WTC11 (cell line): ENCODE measurements at regions not wholly inside any gene's neighbourhood (a gene's known extent, or its start where the extent isn't known, plus 50 kb on each side); places are given as distances from the start of the nearest gene placed in this dataset.

Experiments used
- ATF2 ChIP-seq: sonication (generic); formaldehyde crosslinking; IDR thresholded peaks from 2 replicates; pipeline ENCODE4 v1.8.1; 2022; ENCODE audit warnings: low read depth, missing genetic modification reagents, borderline replicate concordance
- CBFB ChIP-seq: sonication (generic); formaldehyde crosslinking; IDR thresholded peaks from 2 replicates; pipeline ENCODE4 v1.8.1; 2022; ENCODE audit warnings: mild to moderate bottlenecking, low read depth, missing genetic modification reagents
- CTCF ChIP-seq: fragments of 200-600 bp; IDR thresholded peaks from 2 replicates; pipeline ENCODE4 v1.8.0; 2022; ENCODE audit warnings: antibody characterized with exemption
- FOXK1 ChIP-seq: sonication (generic); formaldehyde crosslinking; IDR thresholded peaks from 2 replicates; pipeline ENCODE4 v1.8.0; 2022; ENCODE audit warnings: mild to moderate bottlenecking, moderate library complexity, missing genetic modification reagents
- GRHL2 ChIP-seq: fragments of 250-450 bp; sonication (Bioruptor Pico); IDR thresholded peaks from 2 replicates; pipeline ENCODE4 v1.8.0; 2022; ENCODE audit warnings: mild to moderate bottlenecking, moderate library complexity; ENCODE audit not compliant: insufficient replicate concordance, severe bottlenecking
- HMGA2 ChIP-seq: fragments of 250-450 bp; sonication (Bioruptor Pico); IDR thresholded peaks from 2 replicates; pipeline ENCODE4 v1.4.0; 2021; ENCODE audit warnings: mild to moderate bottlenecking, moderate library complexity
- NFE2L1 ChIP-seq: sonication (generic); formaldehyde crosslinking; IDR thresholded peaks from 2 replicates; pipeline ENCODE4 v1.8.1; 2023; ENCODE audit warnings: missing genetic modification reagents
- NFYB ChIP-seq: sonication (generic); formaldehyde crosslinking; conservative IDR thresholded peaks from 2 replicates; pipeline ENCODE4 v1.8.0; 2022; ENCODE audit warnings: low read depth, missing genetic modification reagents
- SP1 ChIP-seq: sonication (generic); formaldehyde crosslinking; conservative IDR thresholded peaks from 2 replicates; pipeline ENCODE4 v1.8.1; 2022; ENCODE audit warnings: missing genetic modification reagents
- ZBTB43 ChIP-seq: sonication (generic); formaldehyde crosslinking; IDR thresholded peaks from 2 replicates; pipeline ENCODE4 v1.8.1; 2023; ENCODE audit warnings: mild to moderate bottlenecking, missing genetic modification reagents
- ZNF317 ChIP-seq: sonication (generic); formaldehyde crosslinking; IDR thresholded peaks from 2 replicates; pipeline ENCODE4 v1.8.1; 2023; ENCODE audit warnings: low read depth, mild to moderate bottlenecking, moderate library complexity, missing genetic modification reagents, borderline replicate concordance
- ZSCAN18 ChIP-seq: fragments of 250-450 bp; sonication (Bioruptor Pico); IDR thresholded peaks from 2 replicates; pipeline ENCODE4 v2.1.2; 2022; ENCODE audit warnings: mild to moderate bottlenecking, moderate library complexity

- no peak for TF ChIP-seq FOXK1 (CRISPR knock-in tag)
- no peak for TF ChIP-seq ATF2 (CRISPR knock-in tag)
- no peak for TF ChIP-seq CTCF
- TF ChIP-seq NFYB = no peak
- TF ChIP-seq ZBTB43 (CRISPR knock-in tag) = no peak
- no peak for TF ChIP-seq CBFB (CRISPR knock-in tag)
- no peak for TF ChIP-seq GRHL2 (CRISPR knock-in tag)
- TF ChIP-seq ZSCAN18 (CRISPR knock-in tag) = no peak
- no peak for TF ChIP-seq ZNF317 (CRISPR knock-in tag)
- no peak for TF ChIP-seq SP1 (CRISPR knock-in tag)
- no peak for TF ChIP-seq HMGA2 (CRISPR knock-in tag)
- TF ChIP-seq NFE2L1 (CRISPR knock-in tag) = no peak
These were observed 185.9 kb downstream of the MBL2 start for GRCh38 chr10:52586710-52587109.
